ENCODE measurements at regions not wholly inside any gene's neighbourhood (a gene's known extent, or its start where the extent isn't known, plus 50 kb on each side); places are given as distances from the start of the nearest gene placed in this dataset.
"Not testable (repeated sequence)": the region's sequence is repeated elsewhere in the genome, so short reads cannot be mapped to it uniquely, and the experiment has no call there.

DNA sequence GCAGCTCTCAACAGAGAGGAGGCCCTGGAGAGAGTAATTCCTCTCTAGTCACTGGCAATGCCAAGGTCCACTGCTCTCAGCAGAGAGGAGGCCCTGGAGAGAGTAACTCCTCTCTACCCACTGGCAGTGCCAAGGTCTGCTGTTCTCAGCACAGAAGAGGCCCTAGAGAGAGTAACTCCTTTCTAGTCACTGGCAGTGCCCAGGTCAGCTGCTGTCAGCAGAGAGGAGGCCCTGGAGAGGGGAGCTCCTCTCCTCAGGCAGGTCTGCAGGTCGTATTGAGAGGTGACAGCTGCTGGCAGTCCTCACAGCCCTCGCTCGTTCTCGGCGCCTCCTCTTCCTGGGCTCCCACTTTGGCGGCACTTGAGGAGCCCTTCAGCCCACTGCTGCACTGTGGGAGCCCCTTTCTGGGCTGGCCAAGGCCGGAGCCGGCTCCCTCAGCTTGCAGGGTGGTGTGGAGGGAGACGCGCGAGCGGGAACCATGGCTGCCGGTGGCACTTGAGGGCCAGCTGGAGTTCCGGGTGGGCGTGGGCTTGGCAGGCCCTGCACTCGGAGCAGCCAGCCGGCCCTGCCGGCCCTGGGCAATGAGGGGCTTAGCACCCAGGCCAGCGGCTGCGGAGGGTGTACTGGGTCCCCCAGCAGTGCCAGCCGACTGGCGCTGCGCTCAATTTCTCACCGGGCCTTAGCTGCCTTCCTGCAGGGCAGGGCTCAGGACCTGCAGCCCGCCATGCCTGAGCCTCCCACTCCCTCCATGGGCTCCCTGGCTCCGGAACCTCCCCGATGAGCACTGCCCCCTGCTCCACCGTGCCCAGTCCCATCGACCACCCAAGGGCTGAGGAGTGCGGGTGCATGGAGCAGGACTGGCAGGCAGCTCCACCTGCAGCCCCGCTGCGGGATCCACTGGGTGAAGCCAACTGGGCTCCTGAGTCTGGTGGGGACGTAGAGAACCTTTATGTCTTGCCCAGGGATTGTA is 642.9 kb downstream of the PRR16 start:
- not testable (repeated sequence) for DNase-seq

GRCh38 chr5:121108725-121109124 is 644.6 kb downstream of the PRR16 start:
- no peak for DNase-seq

DNA sequence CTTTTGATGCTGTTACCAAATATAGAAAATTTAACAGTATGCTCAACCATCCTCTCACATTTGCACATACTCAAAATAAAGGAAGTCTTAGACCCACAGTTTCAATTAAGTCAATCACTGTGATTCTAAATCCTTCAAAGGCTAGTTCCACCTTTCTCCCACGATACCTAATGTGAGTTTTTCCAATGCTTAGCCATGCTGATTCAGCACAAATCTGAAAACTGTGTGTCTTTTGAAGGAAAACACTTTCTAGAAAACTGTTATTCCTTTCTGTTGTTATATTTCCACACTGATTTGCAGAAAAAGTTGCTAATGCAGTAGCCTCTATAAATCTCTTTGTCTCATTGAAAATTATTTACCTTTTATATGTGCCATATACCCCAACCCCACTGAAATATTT is 645.7 kb downstream of the PRR16 start:
- no peak for DNase-seq

GRCh38 chr5:121121786-121122185 is 657.7 kb downstream of the PRR16 start:
- DNase-seq = no peak

DNA sequence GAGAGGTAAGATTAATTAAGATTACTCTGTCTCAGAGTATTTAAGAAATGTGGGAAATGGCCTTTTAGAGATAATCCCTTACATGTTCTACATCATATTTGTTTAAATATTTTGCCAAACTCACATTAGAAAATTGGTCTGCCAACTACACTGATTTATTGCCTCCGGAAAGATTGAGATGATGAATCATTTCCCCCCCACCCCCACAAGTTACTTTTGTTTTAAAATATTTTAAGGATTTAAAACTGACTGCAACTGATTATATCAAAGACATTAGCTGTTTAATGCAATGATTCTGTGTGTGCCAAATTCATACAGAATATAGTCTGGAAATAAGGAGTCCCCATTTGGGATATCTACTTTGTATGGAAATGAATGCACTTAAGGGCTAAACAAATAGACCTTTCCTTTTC is 674.4 kb downstream of the PRR16 start:
- DNase-seq = no peak

- DNase-seq = no peak
These were observed 674.9 kb downstream of the PRR16 start for GRCh38 chr5:121138952-121139351.

DNA sequence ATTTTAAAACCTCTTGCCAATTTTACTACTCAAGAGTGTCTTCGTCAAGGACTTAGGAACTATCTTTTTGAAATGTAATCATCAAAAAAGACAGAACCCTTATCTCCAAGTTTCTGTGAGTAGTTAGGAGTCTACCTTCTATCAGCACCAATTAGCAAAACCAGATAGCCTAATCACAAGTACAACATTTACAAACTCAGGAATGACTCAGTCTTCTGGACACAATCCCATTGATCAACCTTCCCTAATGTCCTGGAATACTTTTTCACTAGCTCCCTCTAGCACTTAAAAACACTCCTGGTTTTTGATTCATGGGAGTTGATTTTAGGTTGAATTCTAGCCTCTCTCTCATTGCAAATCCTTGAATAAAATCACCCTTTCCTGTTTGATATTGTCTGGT is 680.7 kb downstream of the PRR16 start:
- no peak for DNase-seq

GRCh38 chr5:121151534-121151933 is 687.4 kb downstream of the PRR16 start:
- no peak for DNase-seq

DNA sequence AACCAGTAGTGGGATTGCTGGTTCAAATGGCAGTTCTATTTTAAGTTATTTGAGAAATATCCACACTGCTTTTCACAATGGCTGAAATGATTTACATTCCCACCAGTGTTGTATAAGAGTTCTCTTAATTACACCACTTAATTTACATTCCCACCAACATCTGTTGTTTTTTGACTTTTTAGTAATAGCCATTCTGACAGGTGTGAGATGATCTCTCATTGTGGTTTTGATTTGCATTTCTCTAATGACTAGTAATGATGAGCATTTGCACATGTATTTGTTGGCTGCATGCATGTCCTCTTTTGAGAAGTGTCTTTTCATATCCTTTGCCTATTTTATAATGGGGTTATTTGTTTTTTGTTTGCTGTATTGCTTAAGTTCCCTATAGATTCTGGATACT is 688.3 kb downstream of the PRR16 start:
- no peak for DNase-seq

GRCh38 chr5:121156565-121156964 is 692.5 kb downstream of the PRR16 start:
- no peak for DNase-seq

- DNase-seq = no peak
These were observed 693.2 kb upstream of the FTMT start for GRCh38 chr5:121158451-121158850.

- DNase-seq = no peak
These were observed 691.1 kb upstream of the FTMT start for GRCh38 chr5:121160591-121160990.

- no peak for DNase-seq
These were observed 687.0 kb upstream of the FTMT start for GRCh38 chr5:121164632-121165031.

- DNase-seq = no peak
These were observed 680.3 kb upstream of the FTMT start for GRCh38 chr5:121171361-121171760.

GRCh38 chr5:121171834-121172233 is 679.8 kb upstream of the FTMT start:
- no peak for DNase-seq

GRCh38 chr5:121174351-121174750 is 677.3 kb upstream of the FTMT start:
- no peak for DNase-seq

GRCh38 chr5:121175986-121176385 is 675.7 kb upstream of the FTMT start:
- DNase-seq = no peak

- DNase-seq = no peak
These were observed 668.7 kb upstream of the FTMT start for GRCh38 chr5:121182788-121183490.

GRCh38 chr5:121188849-121189248 is 662.8 kb upstream of the FTMT start:
- DNase-seq = no peak

GRCh38 chr5:121189342-121190305 is 662.1 kb upstream of the FTMT start:
- DNase-seq = no peak

- no peak for DNase-seq
These were observed 652.3 kb upstream of the FTMT start for GRCh38 chr5:121199216-121199999.

DNA sequence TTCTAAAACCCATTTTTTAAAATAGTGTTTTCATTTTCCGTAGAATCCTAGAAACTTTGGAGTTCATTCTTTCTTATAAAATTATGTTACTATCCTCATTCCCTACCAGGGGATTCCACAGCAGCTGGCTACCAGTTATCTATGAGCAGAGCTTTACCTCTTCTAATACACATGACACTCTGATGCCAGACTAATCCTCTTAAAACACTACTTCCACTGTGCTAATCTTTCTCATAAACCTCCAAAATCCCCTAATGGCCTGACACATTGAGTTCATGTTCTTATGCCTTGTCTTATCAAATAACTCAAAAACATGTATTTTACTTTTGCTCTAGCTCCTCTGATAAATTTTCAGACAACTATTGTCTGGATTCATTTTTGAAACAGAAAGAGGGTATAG is 633.6 kb upstream of the FTMT start:
- no peak for DNase-seq

All from suppressor macrophage treated with lipopolysaccharide for 4 hours (primary cell).